ENCODE measurements at regions not wholly inside any gene's neighbourhood (a gene's known extent, or its start where the extent isn't known, plus 50 kb on each side); places are given as distances from the start of the nearest gene placed in this dataset.

- FAIRE-seq: no peak
- DNase-seq (ENCODE audit: low spot score in 2 of 2): peak; percentile 10 to 39
Observed at GRCh38 chr6:166106076-166106686, 61.5 kb downstream of the TBXT start.

GRCh38 chr6:166105341-166106075, 62.1 kb downstream of the TBXT start:
- no peak for DNase-seq (ENCODE audit: low spot score in 2 of 2)
- no peak for FAIRE-seq

- FAIRE-seq (no peak), DNase-seq (ENCODE audit: low spot score in 2 of 2) (no peak)
Observed at GRCh38 chr6:166104872-166105271, 62.8 kb downstream of the TBXT start.

GRCh38 chr6:166104107-166104506, 63.5 kb downstream of the TBXT start:
- FAIRE-seq: no peak

GRCh38 chr6:166101819-166102419, 65.7 kb downstream of the TBXT start:
- FAIRE-seq: no peak

More at GRCh38 chr6:166104107-166104506, 63.5 kb downstream of the TBXT start:
- no peak for DNase-seq (ENCODE audit: low spot score in 2 of 2)

GRCh38 chr6:166097914-166098522, 69.6 kb downstream of the TBXT start:
- FAIRE-seq (no peak), DNase-seq (ENCODE audit: low spot score in 2 of 2) (peak in 1 of 2 donors; percentile 53)

More at GRCh38 chr6:166101819-166102419, 65.7 kb downstream of the TBXT start:
- no peak for DNase-seq (ENCODE audit: low spot score in 2 of 2)

- DNase-seq (ENCODE audit: low spot score in 2 of 2) (no peak), FAIRE-seq (no peak)
Observed at GRCh38 chr6:166087852-166088251, 79.8 kb downstream of the TBXT start.

- DNase-seq (ENCODE audit: low spot score in 2 of 2) (no peak), FAIRE-seq (no peak)
Observed at GRCh38 chr6:166087246-166087645, 80.4 kb downstream of the TBXT start.

- FAIRE-seq (no peak), DNase-seq (ENCODE audit: low spot score in 2 of 2) (no peak)
Observed at GRCh38 chr6:166085500-166085899, 82.2 kb downstream of the TBXT start.

- DNase-seq (ENCODE audit: low spot score in 2 of 2) (no peak), FAIRE-seq (no peak)
Observed at GRCh38 chr6:166084951-166085350, 82.7 kb downstream of the TBXT start.

GRCh38 chr6:166079841-166080240, 87.8 kb downstream of the TBXT start:
- DNase-seq (ENCODE audit: low spot score in 2 of 2) (no peak), FAIRE-seq (no peak)

GRCh38 chr6:166078294-166078693, 89.4 kb downstream of the TBXT start:
- DNase-seq (ENCODE audit: low spot score in 2 of 2) (no peak), FAIRE-seq (no peak)

- DNase-seq (ENCODE audit: low spot score in 2 of 2) (no peak), FAIRE-seq (no peak)
Observed at GRCh38 chr6:166076625-166077024, 91.0 kb downstream of the TBXT start.

- no peak for FAIRE-seq
- no peak for DNase-seq (ENCODE audit: low spot score in 2 of 2)
Observed at GRCh38 chr6:166075925-166076324, 91.7 kb downstream of the TBXT start.

GRCh38 chr6:166075186-166075585, 92.5 kb downstream of the TBXT start:
- FAIRE-seq: no peak

GRCh38 chr6:166073082-166073481, 94.6 kb downstream of the TBXT start:
- DNase-seq (ENCODE audit: low spot score in 2 of 2) (no peak), FAIRE-seq (no peak)

More at GRCh38 chr6:166075186-166075585, 92.5 kb downstream of the TBXT start:
- no peak for DNase-seq (ENCODE audit: low spot score in 2 of 2)

- FAIRE-seq (no peak), DNase-seq (ENCODE audit: low spot score in 2 of 2) (no peak)
Observed at GRCh38 chr6:166068768-166069167, 98.9 kb downstream of the TBXT start.

GRCh38 chr6:166058064-166058739, 109.4 kb downstream of the TBXT start:
- DNase-seq (ENCODE audit: low spot score in 2 of 2): no peak
- no peak for FAIRE-seq

- no peak for FAIRE-seq
- no peak for DNase-seq (ENCODE audit: low spot score in 2 of 2)
Observed at GRCh38 chr6:166057431-166057830, 110.2 kb downstream of the TBXT start.

GRCh38 chr6:166056637-166057036, 111.0 kb downstream of the TBXT start:
- no peak for DNase-seq (ENCODE audit: low spot score in 2 of 2)

GRCh38 chr6:166055801-166056200, 111.8 kb downstream of the TBXT start:
- FAIRE-seq (no peak), DNase-seq (ENCODE audit: low spot score in 2 of 2) (no peak)

More at GRCh38 chr6:166056637-166057036, 111.0 kb downstream of the TBXT start:
- no peak for FAIRE-seq
